H4 (cell line): ENCODE measurements at regions not wholly inside any gene's neighbourhood (a gene's known extent, or its start where the extent isn't known, plus 50 kb on each side); places are given as distances from the start of the nearest gene placed in this dataset.

Source experiments
- DNase-seq: peaks from one replicate; pipeline ENCODE4 v3.0.0-alpha.2; 2015; ENCODE audit warnings: low spot score

DNA sequence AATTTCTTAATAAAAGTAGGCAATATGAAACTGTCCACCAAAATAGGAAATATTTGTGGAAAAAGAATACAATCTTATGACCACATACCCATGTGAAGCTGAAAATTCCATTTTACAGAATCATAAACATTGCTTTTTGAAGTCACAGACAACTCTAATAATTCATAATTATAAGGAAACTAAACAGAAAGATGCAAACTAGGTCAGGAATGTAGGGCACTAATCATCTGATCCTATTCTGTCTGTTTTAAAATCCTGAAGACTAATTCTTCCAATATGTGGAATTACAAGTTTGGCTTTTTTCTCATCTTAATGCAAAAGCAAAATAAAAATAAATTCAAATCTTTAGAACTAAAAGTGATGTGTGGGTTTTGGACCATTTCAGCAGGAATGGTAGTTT lies 528.6 kb downstream of the LTN1 start:
- no peak for DNase-seq

DNA sequence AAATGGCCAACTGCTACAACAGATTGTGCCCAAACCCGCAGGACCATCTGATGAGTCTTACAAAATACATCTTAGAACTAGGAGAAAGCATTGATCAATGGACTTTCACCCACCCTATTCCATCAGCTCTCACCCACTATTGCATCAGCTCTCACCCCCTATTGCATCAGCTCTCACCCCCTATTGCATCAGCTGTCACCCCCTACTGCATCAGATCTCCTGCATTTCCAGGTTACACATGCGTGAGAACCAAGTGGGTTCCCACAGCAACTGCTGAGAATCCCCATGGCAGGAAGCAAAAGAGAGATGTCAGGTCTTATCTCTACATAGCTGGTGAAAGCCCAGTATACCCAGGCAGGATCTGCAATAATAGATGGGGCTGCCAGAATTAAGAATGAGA lies 533.5 kb downstream of the LTN1 start:
- DNase-seq = no peak

DNA sequence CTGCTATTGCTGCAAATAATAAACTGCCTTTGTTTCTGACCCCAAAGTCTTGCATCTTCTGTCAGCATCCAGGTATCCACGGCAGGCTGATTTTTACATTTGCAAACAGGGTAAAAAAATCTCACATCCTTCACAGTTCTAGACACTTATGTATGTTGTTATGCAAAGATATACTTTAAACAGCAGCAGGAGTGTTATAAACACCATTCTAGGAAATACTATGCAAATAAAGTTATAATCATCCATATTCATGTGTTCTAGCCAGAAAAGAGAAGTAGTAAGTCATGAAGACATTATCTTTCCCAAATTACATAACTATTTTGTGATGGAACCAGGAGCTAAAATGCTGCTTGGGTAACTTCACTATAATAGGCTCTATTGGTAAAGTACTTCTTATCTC lies 534.2 kb downstream of the LTN1 start:
- DNase-seq = no peak

DNA sequence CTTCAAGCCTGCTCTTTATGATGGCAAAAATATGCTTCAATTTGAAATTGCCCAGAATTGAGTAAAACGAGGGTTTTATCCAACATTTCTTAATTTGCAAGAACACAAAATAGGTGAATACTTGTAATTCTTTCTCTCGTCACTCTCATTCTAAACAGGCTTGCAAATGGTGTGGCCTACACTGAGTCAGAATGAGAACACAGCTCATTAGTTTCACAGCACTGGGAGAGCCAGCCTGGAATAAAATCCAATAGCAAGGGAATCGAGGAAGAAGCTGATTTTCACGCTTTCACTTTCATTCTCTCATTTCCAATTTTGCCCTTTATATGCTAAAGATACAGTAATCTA lies 537.5 kb downstream of the LTN1 start:
- no peak for DNase-seq

DNA sequence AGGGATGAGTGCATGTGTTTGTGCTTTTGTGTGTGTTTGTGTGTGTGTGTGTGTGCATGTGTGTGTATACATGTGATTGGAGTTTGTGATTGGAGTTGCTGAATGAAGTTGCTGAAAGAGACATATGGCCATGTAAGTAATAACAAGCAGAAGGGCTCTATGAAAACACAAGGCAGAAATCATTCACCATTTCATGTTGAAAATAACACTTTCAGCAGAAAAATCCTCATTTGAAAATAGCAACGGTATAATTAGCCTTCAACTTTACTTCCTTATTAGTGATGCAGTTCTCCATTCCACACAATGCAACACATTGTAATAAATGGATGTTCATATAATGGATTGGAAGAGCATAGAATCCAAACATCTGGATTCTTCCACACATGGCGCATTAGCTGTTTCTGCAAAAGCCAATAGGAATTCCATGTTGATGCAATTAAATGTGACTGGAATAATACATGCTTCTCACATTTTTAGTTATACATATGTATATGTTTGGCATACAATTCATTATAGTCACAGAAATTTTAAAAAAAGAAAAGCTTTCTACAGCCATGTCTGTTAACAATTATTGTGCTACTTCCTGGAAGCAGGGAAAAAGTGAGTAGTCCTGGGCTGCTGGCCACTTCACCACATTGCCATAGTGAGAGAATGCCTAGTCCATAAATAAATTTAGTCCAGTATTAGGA lies 538.0 kb downstream of the LTN1 start:
- no peak for DNase-seq

DNA sequence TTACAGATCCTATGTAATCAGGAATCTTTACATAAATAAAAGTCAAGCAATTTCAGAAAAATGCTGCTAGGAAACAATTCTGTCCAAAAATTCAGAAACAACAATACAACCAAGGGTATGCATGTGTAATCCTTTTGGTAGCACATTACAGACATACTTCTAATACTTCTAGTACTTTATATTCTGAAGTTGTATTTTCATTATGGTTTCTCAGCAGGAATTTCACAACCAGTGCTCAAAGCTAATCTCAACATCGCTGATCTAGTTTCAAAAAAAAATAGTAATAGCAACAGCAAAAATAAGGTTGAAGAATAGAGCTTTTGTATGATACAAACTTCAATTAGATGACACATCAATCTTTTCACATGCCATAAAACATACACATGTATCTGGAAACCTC lies 545.2 kb downstream of the LTN1 start:
- DNase-seq = no peak

DNA sequence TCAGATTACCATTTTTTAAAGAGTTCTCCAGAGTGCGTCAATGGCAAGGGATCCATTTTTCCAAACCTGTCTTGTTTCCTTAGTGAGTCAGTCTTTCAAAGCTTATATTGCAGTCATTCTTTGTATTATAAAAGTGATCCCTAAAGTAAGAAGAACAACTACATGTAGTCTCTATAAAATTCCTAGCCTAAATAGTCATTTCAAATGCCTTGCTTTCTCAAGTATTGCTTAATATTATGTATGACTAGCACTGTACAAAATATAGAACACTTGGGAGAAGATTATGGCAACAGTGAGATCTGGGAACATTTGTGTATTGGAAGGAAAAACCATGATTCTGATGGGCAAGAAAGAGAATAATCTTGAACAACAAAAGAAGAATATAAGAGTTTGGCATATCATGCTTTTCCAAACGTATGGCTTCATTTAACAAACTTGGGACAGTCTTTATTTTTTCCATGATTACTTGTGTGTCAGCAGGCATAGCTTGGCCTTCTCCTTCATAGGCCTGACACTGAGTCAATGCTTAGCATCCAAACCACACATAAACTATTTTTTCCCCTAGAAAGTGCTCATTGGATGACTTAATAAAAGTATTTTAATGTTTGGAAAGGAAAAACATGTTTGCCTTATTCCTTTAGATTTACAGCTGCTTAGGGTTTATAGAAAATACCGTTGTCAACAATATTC lies 547.4 kb downstream of the LTN1 start:
- DNase-seq = no peak

DNA sequence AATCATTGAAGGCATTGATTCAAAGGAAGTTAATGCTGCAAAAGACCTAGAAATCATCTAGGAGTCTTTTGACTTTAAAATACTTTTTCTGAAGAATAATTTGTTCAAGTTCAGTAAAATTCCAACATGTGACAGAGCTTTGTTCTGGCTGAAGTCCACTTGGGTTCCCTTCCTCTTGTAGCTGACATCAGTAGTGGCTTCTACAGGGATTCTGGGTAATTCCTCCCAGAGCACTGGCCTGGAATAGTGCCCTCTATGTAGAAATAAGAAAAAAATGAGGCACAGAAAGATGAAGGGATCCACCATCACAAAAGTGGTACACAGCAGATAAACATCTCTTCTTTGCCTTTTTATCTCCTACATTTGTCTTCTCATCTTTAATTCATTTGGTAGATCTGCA lies 548.1 kb downstream of the LTN1 start:
- DNase-seq = no peak

DNA sequence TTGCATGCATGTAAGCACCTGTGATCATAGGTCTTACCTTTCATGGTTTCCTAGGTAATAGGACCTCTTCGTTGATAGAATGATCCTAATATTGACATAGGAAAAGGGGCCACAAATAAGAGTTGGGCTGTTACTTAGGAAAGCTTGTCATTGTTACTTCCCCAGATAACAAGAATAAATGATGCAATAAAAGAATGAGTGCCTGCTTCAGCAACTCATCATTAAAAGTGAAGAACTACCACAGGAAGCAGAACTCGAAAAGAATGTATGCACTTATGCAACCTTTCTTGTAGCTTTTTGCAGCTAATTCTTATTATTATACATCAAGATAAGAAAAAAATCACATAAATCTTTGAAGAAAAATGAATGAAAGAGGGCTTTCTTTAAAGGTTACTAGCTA lies 548.6 kb downstream of the LTN1 start:
- DNase-seq = no peak

DNA sequence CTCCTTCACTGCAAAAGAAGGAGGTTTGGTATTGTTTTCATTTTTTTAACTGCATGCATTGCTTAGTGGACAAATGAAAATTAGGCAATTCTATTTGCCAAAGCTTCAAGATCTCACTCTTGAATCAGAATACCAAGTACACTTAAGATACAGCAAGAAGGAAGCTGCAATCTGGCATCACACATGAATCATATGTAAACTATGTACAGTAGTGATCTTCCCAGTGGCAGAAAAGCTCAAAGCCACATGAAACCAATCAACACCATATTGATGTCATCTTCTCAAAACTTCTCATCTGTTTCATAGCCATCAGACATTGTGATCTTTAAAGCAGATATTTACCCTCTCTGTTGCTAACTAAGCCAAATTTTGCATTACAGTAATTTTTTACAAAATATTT lies 550.1 kb downstream of the LTN1 start:
- no peak for DNase-seq

DNA sequence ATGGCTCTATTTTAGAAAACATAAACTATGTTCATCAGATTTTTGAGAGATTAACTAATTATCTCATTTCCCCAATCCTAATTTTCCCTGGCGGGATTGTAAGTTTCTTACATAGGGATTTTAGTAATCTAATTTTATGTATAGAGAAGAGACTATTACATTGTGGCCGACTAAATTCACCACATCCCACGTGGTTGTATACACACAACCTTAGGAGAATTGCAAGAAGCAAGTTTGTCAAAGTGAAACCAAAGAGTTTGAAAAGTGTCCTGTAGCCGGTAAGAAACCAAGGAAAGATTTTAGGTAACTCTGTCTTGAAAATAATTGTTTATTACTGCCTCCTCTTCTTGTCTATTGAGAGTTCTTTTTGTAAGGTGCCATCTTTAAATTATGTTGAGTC lies 550.6 kb downstream of the LTN1 start:
- DNase-seq = no peak

DNA sequence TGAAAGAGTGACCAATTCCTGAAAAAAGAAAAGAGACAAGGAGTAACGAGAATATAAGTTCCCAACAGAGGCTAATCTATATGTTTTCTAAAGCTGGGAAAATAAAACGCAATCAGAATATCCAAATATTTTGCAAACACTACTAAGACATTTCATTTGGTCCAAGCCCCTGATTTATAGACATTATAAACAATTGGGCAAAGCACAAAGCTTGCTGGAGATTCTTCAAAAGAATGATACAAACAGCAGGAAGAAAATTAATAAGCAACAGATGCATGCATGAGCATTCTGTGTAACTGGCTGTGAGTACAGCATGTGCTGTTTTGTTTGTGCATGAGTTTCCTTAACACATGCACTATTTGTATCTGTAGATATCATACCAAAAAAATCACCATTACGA lies 552.9 kb downstream of the LTN1 start:
- DNase-seq = no peak

DNA sequence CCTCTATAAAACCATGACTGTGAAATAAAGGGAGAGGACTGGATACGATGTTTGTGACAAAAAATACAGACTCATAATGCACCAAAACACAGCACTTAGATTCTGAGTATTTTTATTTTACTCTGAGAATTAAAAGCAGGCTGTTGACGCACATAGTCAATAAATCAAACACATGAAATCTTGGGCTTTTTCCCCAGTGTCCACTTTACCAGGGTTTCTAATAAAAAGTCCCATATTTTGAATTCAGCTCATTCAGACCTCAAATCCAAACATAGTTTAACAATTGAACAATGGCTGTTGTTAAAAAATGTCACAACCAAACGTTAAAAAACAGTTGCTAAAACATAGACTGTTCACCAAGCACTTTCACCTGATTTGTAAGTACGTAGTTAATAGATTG lies 553.4 kb downstream of the LTN1 start:
- DNase-seq = no peak

DNA sequence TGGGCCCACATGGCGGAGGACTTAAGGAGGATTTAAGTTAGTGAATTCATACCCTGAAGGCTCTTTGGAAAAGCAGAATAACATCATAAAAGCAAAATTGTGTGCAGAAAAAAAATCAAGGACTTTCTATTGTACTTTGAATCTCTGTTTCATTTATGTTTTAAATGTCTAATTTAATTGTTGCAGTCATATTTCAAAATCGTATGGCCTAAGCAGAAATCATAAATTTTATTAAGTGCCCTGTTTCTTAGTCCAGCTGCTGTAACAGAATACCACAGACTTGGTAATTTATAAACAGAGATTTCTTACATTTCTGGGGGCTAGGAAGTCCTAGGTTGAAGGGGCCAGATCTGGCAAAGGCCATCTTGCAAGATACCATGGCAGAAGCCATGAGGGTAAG lies 555.6 kb downstream of the LTN1 start:
- no peak for DNase-seq

DNA sequence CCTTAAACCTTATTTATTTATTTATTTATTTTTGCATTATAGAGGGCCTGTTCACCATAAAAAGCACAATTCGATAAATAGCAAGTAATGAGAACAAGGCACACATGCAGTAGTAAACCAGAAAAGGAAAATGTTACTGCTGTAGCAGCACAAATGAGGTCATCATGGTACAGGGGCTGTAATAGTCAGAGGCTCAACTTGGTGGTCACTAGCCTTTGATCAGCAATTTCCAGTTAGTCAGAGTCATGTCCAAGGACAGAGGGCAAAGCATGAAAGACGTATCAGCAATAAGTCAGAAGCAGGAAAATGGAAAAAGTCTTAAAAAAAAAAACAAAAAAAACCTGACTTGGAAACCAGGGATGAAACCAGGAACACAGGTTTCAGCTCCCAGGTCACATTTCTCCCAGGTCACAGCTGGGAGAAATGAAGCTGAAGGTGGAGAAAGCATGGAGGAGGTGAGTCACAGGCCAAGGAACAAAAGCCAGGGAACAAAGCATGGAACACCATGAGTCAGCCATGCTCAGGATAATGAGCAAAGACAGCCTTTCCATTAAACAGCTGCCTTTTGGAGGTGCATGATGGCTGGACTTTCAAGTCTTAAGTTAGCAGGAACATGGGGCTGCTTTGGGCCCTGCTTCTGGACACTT lies 556.3 kb downstream of the LTN1 start:
- peak; percentile 23 for DNase-seq

DNA sequence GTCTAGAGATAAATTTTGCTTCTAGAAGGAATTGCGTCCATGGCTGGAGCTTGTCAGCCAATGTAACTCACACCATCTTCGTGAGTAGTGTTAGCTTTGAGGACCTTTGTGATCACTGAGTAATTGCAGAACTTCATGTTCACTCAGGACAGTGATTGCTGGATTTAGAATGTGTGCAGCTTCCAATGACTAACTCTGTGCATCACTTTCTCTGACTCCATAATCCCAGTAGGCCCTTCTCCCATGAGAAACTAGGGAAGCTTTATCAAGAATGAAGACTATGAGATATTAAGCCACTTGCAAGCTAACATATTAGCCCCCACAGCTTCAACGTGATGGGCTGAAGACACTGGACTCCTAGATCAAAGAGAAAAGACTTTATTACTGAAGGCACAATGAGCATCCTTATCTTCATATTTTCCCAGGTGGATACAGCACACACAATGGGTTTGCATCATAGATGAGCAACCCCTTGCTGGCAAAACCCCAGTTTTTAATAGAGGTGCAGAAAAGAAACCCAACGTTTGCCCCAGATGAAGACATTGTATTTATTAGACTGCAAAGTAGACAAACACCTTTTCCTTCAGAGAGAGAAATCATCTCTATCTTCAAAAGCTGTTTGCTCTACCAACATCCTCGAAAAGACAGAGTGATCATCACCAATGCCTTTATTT lies 561.0 kb downstream of the LTN1 start:
- DNase-seq = no peak

DNA sequence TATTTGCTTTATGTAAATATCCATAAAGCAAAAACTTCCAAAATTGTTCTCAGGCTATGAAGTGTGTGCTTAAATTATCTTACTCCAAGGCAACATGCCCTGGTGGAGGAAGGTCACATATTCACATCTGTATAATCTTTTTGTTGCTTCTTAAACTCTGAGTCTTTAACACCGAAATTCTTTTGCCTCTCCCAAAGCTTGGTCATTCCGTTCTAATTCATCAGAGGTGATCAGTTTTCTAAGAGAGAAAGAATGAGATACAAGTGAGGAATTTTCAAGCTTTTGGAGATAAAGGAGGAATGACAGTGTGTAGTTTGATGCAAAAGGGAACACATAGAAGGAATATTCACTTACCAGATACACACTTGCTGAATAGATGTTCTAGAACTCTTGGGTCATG lies 561.7 kb downstream of the LTN1 start:
- DNase-seq = no peak

DNA sequence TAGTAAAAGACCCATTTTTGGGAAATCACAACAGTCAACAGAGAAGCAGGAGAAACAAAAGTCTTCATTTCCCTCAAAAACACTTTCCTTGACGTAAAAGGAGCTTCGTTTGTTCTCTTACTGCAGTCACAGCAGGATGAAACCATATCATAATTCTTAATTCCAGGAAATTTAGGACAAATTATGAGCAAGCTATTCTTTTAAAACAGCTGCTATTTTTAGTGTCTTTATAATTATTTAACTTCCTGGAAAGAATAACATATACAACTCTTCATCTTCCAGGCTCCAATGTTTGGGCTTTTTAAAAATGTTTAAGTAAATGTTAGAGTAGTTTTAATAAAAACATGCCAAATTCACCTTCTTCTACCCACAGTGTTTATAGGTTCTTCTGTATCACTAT lies 563.5 kb downstream of the LTN1 start:
- no peak for DNase-seq

DNA sequence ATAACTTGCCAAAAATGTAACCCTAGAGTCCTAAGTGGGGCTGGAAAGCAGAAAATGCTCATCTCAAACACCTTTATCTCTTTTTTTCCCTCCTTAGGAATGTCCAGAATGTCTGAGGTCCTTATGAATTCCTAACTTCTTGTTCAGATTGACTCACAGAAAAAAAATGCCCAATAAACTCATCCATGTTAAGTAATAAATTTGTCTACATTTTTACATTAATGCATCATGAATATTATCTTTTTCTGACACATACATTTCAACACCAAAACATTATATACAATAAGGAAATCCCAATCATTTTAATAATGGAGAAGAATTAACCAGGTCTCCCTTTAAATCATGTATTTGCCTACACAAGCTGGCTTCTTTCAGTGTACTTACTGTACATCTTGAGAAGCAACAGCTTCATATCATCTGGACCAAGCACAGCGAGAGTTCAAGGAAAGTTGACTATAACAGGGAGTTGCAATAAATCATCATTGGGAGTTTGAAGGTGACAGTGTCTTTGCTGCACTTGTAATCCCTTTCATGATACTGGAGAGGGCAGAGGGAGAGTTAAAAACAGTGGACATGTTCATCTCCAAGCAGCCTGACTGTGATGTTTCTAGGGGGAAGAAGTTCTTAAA lies 565.2 kb downstream of the LTN1 start:
- no peak for DNase-seq

DNA sequence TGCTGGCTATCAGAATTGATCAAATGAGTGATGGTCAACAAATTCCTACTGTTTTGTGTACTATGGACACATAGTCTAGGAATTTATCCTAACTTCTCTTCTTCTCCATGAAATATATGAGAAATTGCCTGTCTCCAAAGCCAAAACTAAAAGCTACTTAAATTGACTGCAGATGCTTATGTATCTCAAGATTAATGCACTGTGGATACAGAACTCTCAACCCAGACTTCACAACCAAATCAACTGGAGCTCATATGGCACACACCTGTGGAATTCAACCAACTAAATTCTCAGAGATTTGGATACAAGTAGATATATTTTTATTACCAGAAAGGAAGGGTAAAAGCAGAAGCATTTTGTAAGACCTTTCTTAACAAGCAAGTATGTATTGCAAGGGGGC lies 566.1 kb downstream of the LTN1 start:
- DNase-seq = no peak

DNA sequence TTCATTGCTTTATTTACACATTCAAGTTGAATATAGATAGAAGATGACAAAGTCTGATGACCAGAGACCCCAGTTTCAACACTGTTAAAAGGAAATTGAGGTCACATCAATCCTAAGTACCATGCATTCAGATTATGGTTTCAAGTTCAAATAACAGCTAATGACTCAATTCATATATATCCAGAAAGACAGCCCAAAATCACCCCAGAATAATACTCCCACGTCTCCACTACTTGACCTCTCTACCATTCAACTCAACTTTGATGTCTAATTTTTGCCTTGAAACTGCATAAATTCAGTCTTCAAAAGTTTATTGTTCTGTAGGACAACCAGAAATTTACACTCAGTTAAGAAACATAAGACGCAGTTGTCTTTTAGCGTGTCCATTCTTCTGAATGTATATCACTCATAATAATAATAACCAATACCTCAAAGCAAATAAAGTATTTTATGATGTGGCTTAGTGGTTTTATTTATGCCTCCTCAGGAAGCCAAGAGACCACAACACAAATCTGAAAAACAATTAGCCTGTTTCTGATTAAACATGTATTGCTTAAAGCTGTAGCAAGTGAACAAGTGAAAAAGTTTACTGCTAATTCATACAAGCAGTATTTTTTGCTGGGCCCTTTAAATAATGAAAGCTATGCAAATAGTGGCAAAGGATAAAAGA lies 569.0 kb downstream of the LTN1 start:
- DNase-seq = no peak
